H9 (cell line): ENCODE measurements at regions not wholly inside any gene's neighbourhood (a gene's known extent, or its start where the extent isn't known, plus 50 kb on each side); places are given as distances from the start of the nearest gene placed in this dataset.

ENCODE experiments used
- DNase-seq: peaks from one replicate; pipeline ENCODE4 v3.0.0-alpha.2; 2017
- H2AFZ ChIP-seq: one replicate; pipeline ENCODE4 v1.6.1; 2013; ENCODE audit warnings: mild to moderate bottlenecking, low read length, control low read depth, moderate library complexity
- H2AK5ac ChIP-seq: 2 replicates; pipeline ENCODE4 v1.6.1; 2013; ENCODE audit warnings: low read length, control low read depth, mixed read lengths; ENCODE audit not compliant: insufficient read length
- H2BK120ac ChIP-seq: one replicate; pipeline ENCODE4 v1.6.1; 2013; ENCODE audit warnings: low read depth, mild to moderate bottlenecking, low read length, control low read depth, inconsistent platforms; ENCODE audit not compliant: poor library complexity, severe bottlenecking
- H2BK12ac ChIP-seq: 2 replicates; pipeline ENCODE4 v1.6.1; 2013; ENCODE audit warnings: low read length, control low read depth, mixed read lengths, low read depth; ENCODE audit not compliant: insufficient read length
- H2BK15ac ChIP-seq: 2 replicates; pipeline ENCODE4 v1.6.1; 2013; ENCODE audit warnings: low read depth, low read length, control low read depth
- H2BK20ac ChIP-seq: one replicate; pipeline ENCODE4 v1.6.1; 2013; ENCODE audit warnings: low read depth, mild to moderate bottlenecking, low read length, control low read depth, inconsistent platforms; ENCODE audit not compliant: poor library complexity, severe bottlenecking
- H2BK5ac ChIP-seq: 2 replicates; pipeline ENCODE4 v1.6.1; 2013; ENCODE audit warnings: low read length, control low read depth, mixed read lengths; ENCODE audit not compliant: insufficient read length
- H3K14ac ChIP-seq: 2 replicates; pipeline ENCODE4 v1.6.1; 2013; ENCODE audit warnings: low read length, control low read depth; ENCODE audit not compliant: insufficient read depth
- H3K18ac ChIP-seq: 2 replicates; pipeline ENCODE4 v1.6.1; 2013; ENCODE audit warnings: low read depth, mild to moderate bottlenecking, mixed read lengths, low read length, control low read depth; ENCODE audit not compliant: insufficient read length
- H3K23ac ChIP-seq: 2 replicates; pipeline ENCODE4 v1.6.1; 2013; ENCODE audit warnings: low read length, control low read depth, mixed read lengths, low read depth; ENCODE audit not compliant: insufficient read length
- H3K23me2 ChIP-seq: 2 replicates; pipeline ENCODE4 v1.6.1; 2013; ENCODE audit warnings: low read depth, mild to moderate bottlenecking, mixed read lengths, low read length, control low read depth; ENCODE audit not compliant: insufficient read length, poor library complexity, severe bottlenecking
- H3K27ac ChIP-seq: 2 replicates; pipeline ENCODE4 v1.5.1; 2013; ENCODE audit warnings: low read length, control low read depth, mixed read lengths, low read depth; ENCODE audit not compliant: insufficient read length
- H3K27me3 ChIP-seq: 2 replicates; pipeline ENCODE4 v1.6.1; 2013; ENCODE audit warnings: low read length, control low read depth, inconsistent platforms; ENCODE audit not compliant: insufficient read depth
- H3K4ac ChIP-seq: 2 replicates; pipeline ENCODE4 v1.6.1; 2013; ENCODE audit warnings: low read depth, mild to moderate bottlenecking, control low read depth, inconsistent platforms, low read length, moderate library complexity
- H3K4me1 ChIP-seq: 2 replicates; pipeline ENCODE4 v1.6.1; 2013; ENCODE audit warnings: low read length, control low read depth, inconsistent platforms; ENCODE audit not compliant: insufficient read depth
- H3K4me2 ChIP-seq: 2 replicates; pipeline ENCODE4 v1.6.1; 2013; ENCODE audit warnings: low read length, control low read depth, mixed read lengths; ENCODE audit not compliant: insufficient read length, insufficient read depth
- H3K56ac ChIP-seq: 2 replicates; pipeline ENCODE4 v1.6.1; 2013; ENCODE audit warnings: low read depth, mild to moderate bottlenecking, mixed read lengths, low read length, control low read depth; ENCODE audit not compliant: insufficient read length
- H3K79me1 ChIP-seq: 2 replicates; pipeline ENCODE4 v1.6.1; 2013; ENCODE audit warnings: low read depth, mild to moderate bottlenecking, moderate library complexity, low read length, control low read depth, inconsistent platforms; ENCODE audit not compliant: insufficient read depth, poor library complexity, severe bottlenecking
- H3K79me2 ChIP-seq: 2 replicates; pipeline ENCODE4 v1.6.1; 2013; ENCODE audit warnings: low read length, control low read depth, inconsistent platforms; ENCODE audit not compliant: insufficient read depth
- H3K9ac ChIP-seq: 2 replicates; pipeline ENCODE4 v1.6.1; 2013; ENCODE audit warnings: low read length, control low read depth, mixed read lengths; ENCODE audit not compliant: insufficient read length; ENCODE audit errors: extremely low read depth
- H3K9me3 ChIP-seq: one replicate; pipeline ENCODE4 v1.6.1; 2013; ENCODE audit warnings: low read depth, low read length, inconsistent platforms; ENCODE audit not compliant: control insufficient read depth
- H3T11ph ChIP-seq: one replicate; pipeline ENCODE4 v1.6.1; 2013; ENCODE audit warnings: mild to moderate bottlenecking, low read length, control low read depth, inconsistent platforms
- H4K20me1 ChIP-seq: one replicate; pipeline ENCODE4 v1.6.1; 2013; ENCODE audit not compliant: control insufficient read depth, insufficient read length, insufficient read depth
- H4K5ac ChIP-seq: 2 replicates; pipeline ENCODE4 v1.6.1; 2013; ENCODE audit warnings: low read depth, mild to moderate bottlenecking, mixed read lengths, low read length, control low read depth; ENCODE audit not compliant: insufficient read length
- H4K8ac ChIP-seq: replicated peaks from 2 replicates; pipeline ENCODE4 v1.6.1; 2013; ENCODE audit warnings: low read length, control low read depth, mixed read lengths, low read depth; ENCODE audit not compliant: insufficient read length
- H4K91ac ChIP-seq: 2 replicates; pipeline ENCODE4 v1.6.1; 2013; ENCODE audit warnings: low read depth, mild to moderate bottlenecking, moderate library complexity, mixed read lengths, low read length, control low read depth; ENCODE audit not compliant: insufficient read length
- H3K27ac Mint-ChIP-seq, 3 experiments: 2 replicates in 2 of 3; 3 replicates in 1 of 3; pipeline ENCODE4 v1.8.0; 2020 to 2021; ENCODE audit warnings: mixed read lengths in 3 of 3, mild to moderate bottlenecking in 1 of 3, moderate library complexity in 1 of 3
- H3K27me3 Mint-ChIP-seq: 2 replicates; pipeline ENCODE4 v1.8.0; 2021; ENCODE audit warnings: low read depth, mild to moderate bottlenecking, moderate library complexity, mixed read lengths
- H3K36me3 Mint-ChIP-seq, 3 experiments: 2 replicates in 2 of 3; 3 replicates in 1 of 3; pipeline ENCODE4 v1.8.0; 2020 to 2021; ENCODE audit warnings: low read depth in 3 of 3, mixed read lengths in 3 of 3; ENCODE audit not compliant: insufficient read depth in 1 of 3
- H3K4me1 Mint-ChIP-seq, 2 experiments: 2 replicates each; pipeline ENCODE4 v1.8.0; 2020; ENCODE audit warnings: mixed read lengths in 2 of 2
- H3K4me3 Mint-ChIP-seq, 2 experiments: 2 replicates in 1 of 2; 3 replicates in 1 of 2; pipeline ENCODE4 v1.8.0; 2020 to 2021; ENCODE audit warnings: mild to moderate bottlenecking in 2 of 2, mixed read lengths in 2 of 2, moderate library complexity in 1 of 2
- H3K9me3 Mint-ChIP-seq, 2 experiments: 2 replicates in 1 of 2; 3 replicates in 1 of 2; pipeline ENCODE4 v1.8.0; 2020; ENCODE audit warnings: mild to moderate bottlenecking in 2 of 2, mixed read lengths in 2 of 2, moderate library complexity in 1 of 2
- WGBS: extraction: QIAGEN DNeasy Blood & Tissue Kit; methylation state at CpG from one replicate; pipeline ENCODE4 v1.1.7; 2013; ENCODE audit warnings: missing lambda C conversion rate, low lambda C conversion rate, mixed read lengths; ENCODE audit not compliant: insufficient read length; ENCODE audit errors: extremely low coverage; 5-methylcytosine and 5-hydroxymethylcytosine counted together
- TF ChIP-seq, protein P1 (sequence below): fragments of 200-600 bp; sonication (generic); conservative IDR thresholded peaks from 3 replicates; pipeline ENCODE4 v1.8.0; 2021; ENCODE audit warnings: antibody characterized with exemption, mild to moderate bottlenecking

DNA sequence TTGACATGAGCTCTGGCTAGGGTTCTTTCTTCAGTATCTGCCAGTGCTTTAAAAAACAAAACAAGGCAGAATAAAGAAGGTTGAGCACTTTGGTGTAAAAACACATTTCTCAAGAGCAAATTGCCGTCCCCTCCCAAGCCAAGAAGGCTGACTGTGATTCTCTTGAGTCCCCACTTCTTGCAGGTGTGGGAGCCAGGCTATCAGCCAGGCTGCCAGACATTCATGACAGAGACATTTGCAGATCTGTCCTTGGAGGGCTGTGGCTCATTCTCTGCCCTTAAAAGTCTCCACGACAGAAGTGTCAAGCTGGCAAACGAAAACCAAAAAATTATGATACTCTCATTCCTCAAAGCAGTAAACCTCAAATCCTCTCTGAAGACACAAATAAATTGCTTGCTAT is 749.3 kb upstream of the HS6ST1 start:
- Histone ChIP-seq H2AFZ (no peak overlapping the region), H4K20me1 (no peaks in the 10 kb centered on the region), H3K27ac (no peak overlapping the region), H2AK5ac (no peak overlapping the region), H2BK15ac (no peak overlapping the region), H4K5ac (no peak overlapping the region), H3K4ac (no peak overlapping the region), H3K4me1 (no peaks in the 10 kb centered on the region), H4K91ac (no peak overlapping the region), H3K23ac (no peak overlapping the region), H2BK120ac (no peak overlapping the region), H3K27me3 (no peaks in the 10 kb centered on the region), H3K79me1 (no peaks in the 10 kb centered on the region), H3K9ac (no peak overlapping the region), H2BK20ac (no peak overlapping the region), H4K8ac (no peak overlapping the region), H3K23me2 (no peaks in the 10 kb centered on the region), H2BK5ac (no peak overlapping the region), H3K56ac (no peak overlapping the region), H3T11ph (no peak overlapping the region), H3K9me3 (no peaks in the 10 kb centered on the region), H2BK12ac (no peak overlapping the region), H3K4me2 (no peak overlapping the region), H3K79me2 (no peaks in the 10 kb centered on the region), H3K14ac (no peak overlapping the region), H3K18ac (no peak overlapping the region)
- Mint-ChIP-seq H3K4me3 (no peak overlapping the region), H3K9me3 (no peaks in the 10 kb centered on the region), H3K36me3 (no peaks in the 10 kb centered on the region), H3K27ac (no peak overlapping the region), H3K4me1 (no peaks in the 10 kb centered on the region), H3K27me3 (peaks cover 2% of the 10 kb centered on the region; the same call in 1 of the 2 replicates)
- TF ChIP-seq, protein P1, sequence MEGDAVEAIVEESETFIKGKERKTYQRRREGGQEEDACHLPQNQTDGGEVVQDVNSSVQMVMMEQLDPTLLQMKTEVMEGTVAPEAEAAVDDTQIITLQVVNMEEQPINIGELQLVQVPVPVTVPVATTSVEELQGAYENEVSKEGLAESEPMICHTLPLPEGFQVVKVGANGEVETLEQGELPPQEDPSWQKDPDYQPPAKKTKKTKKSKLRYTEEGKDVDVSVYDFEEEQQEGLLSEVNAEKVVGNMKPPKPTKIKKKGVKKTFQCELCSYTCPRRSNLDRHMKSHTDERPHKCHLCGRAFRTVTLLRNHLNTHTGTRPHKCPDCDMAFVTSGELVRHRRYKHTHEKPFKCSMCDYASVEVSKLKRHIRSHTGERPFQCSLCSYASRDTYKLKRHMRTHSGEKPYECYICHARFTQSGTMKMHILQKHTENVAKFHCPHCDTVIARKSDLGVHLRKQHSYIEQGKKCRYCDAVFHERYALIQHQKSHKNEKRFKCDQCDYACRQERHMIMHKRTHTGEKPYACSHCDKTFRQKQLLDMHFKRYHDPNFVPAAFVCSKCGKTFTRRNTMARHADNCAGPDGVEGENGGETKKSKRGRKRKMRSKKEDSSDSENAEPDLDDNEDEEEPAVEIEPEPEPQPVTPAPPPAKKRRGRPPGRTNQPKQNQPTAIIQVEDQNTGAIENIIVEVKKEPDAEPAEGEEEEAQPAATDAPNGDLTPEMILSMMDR, result no peak
- no CpG with 5 or more reads among the region's 3 CpGs for WGBS
- DNase-seq, result no peak
